SK-N-MC (cell line): ENCODE measurements at regions not wholly inside any gene's neighbourhood (a gene's known extent, or its start where the extent isn't known, plus 50 kb on each side); places are given as distances from the start of the nearest gene placed in this dataset.

ENCODE experiments used
- DNase-seq: peaks from one replicate; pipeline ENCODE4 v3.0.0-alpha.2; 2011; ENCODE audit warnings: low read depth, low spot score
- H3K27ac ChIP-seq: fragments of 200-600 bp; sonication (generic); 2 replicates; pipeline ENCODE4 v1.5.1; 2016; ENCODE audit warnings: mixed run types
- H3K36me3 ChIP-seq: fragments of 200-600 bp; sonication (generic); 2 replicates; pipeline ENCODE4 v1.6.1; 2017; ENCODE audit warnings: antibody characterized with exemption, low read length, mixed read lengths; ENCODE audit not compliant: insufficient read depth
- H3K4me3 ChIP-seq: fragments of 200-600 bp; sonication (generic); 2 replicates; pipeline ENCODE4 v1.5.1; 2016
- H3K9ac ChIP-seq: fragments of 200-600 bp; sonication (generic); 2 replicates; pipeline ENCODE4 v1.8.0; 2017; ENCODE audit warnings: mixed run types, mixed read lengths; ENCODE audit not compliant: insufficient read length
- H3K9me3 ChIP-seq: fragments of 200-600 bp; sonication (generic); 2 replicates; pipeline ENCODE4 v1.6.1; 2017; ENCODE audit warnings: low read depth, mild to moderate bottlenecking, antibody characterized with exemption, low read length, moderate library complexity, mixed read lengths
- EZH2 ChIP-seq: fragments of 200-600 bp; sonication (generic); IDR thresholded peaks from one replicate; pipeline ENCODE4 v1.6.1; 2017; ENCODE audit warnings: antibody characterized with exemption
- FOXP2 ChIP-seq: optimal IDR thresholded peaks from 2 replicates; pipeline ENCODE3; 2011; ENCODE audit warnings: mild to moderate bottlenecking, moderate library complexity; ENCODE audit not compliant: insufficient read depth; ENCODE audit errors: extremely low read length, control extremely low read depth
- POLR2AphosphoS5 ChIP-seq: IDR thresholded peaks from 2 replicates; pipeline ENCODE4 v1.6.1; 2012; ENCODE audit warnings: mild to moderate bottlenecking, low read depth, low read length, borderline replicate concordance

DNA sequence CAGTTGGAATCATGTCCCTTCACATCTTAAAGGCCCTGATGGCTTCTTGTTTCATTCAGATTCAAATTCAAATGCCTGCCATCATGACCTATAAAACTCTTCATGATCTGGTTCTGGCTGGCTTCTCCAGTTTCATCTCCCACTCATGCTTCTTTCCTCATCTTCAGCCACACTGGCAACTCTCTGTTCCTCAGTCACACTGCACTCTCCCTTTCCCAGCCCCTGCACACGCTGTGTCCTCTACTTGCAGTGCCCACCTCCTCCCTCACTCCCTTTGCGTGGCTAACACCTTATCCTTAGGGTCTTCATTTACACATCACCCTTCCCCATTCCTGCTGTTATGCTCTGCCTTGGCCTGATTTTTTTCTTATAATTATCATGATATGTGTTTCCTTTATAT, 120.6 kb upstream of the LMO4 start:
- TF ChIP-seq FOXP2 (no peak), POLR2AphosphoS5 (no peak), EZH2 (no peak)
- DNase-seq = no peak
- no peak overlapping the region for H3K9ac ChIP-seq
- no peaks in the 10 kb centered on the region for H3K36me3 ChIP-seq
- H3K4me3 ChIP-seq = no peak overlapping the region
- H3K9me3 ChIP-seq = no peaks in the 10 kb centered on the region
- no peak overlapping the region for H3K27ac ChIP-seq

DNA sequence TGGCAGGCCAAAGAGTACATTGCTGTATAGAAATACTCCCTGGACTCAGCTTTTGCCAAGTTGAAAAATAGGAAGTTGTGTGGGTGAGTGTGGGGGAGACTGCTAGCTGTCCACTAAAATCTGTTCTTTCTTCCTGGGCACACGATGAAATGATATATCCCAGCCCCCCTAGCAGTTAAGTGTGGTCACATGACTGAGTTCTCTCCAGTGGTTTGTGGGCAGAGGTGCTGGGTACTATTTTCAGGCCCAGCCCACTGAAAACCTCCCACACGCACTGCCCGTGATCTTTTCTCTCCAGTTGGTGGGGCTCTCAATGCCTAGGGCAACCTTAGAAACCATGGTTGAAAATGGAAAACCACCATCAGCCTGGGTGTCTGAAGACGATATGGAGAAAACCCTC, 119.7 kb upstream of the LMO4 start:
- DNase-seq = no peak

DNA sequence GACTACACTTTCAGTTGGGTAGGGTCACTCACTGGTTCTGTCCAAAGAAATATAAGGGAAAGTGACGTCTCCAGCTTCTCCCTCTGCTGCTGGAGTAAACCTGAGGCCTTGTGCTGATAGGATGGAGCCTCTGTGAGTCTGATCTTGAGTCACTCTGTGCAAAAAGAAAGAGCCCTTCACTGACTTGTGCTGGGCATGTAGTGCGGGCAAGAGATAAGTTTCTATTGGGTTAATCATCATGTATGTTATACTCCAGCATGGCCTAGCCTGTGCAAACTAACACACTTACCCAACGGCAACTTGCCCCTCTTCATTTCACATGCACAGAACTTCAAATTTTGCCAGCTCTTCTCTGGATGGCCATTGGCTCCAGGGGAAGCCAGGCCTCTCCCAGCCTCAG, 118.5 kb upstream of the LMO4 start:
- no peak overlapping the region for H3K27ac ChIP-seq
- H3K9me3 ChIP-seq = no peaks in the 10 kb centered on the region
- no peaks in the 10 kb centered on the region for H3K36me3 ChIP-seq
- no peak for DNase-seq
- no peak overlapping the region for H3K9ac ChIP-seq
- no peak for TF ChIP-seq FOXP2
- no peak for TF ChIP-seq POLR2AphosphoS5
- no peak for TF ChIP-seq EZH2
- H3K4me3 ChIP-seq = no peak overlapping the region

More for the DNA sequence above, 119.7 kb upstream of the LMO4 start:
- no peak overlapping the region for H3K4me3 ChIP-seq
- no peaks in the 10 kb centered on the region for H3K36me3 ChIP-seq
- no peaks in the 10 kb centered on the region for H3K9me3 ChIP-seq
- TF ChIP-seq FOXP2 (no peak), EZH2 (no peak), POLR2AphosphoS5 (no peak)
- no peak overlapping the region for H3K27ac ChIP-seq
- H3K9ac ChIP-seq = no peak overlapping the region

DNA sequence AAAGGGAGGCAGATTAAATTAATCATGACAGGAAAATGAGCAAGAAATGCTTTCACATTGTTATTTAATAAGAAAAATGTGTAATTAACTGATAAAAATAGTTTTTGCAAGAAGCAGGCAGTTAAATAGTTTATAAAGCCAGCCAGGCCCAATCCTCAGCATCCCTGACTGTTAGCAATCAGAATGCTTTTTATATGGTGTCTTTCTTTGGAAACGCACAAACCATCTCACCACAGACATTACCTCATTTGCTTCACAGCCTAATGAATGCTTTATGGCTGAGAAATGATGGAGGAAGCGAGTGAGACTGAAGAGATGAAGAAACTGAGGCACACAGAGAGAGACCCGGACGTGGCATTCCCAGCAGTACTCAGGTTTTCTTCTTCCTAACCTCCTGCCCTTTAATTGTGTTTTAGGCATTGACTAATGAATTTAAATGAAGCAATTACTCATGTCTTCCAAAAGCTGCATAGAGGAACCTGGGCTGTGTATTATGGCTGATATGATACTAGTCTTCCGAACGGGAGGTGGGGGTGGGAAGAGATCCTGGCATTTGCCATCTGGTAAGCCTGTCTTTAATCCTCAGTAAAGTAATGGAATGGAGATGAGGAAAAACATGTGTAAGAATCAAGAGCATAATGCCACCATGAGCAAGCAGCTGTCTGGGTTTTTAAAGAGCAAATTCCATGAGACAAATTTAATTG, 116.1 kb upstream of the LMO4 start:
- no peak overlapping the region for H3K4me3 ChIP-seq
- TF ChIP-seq FOXP2 (no peak), POLR2AphosphoS5 (no peak), EZH2 (no peak)
- H3K9me3 ChIP-seq = no peaks in the 10 kb centered on the region
- no peak for DNase-seq
- no peak overlapping the region for H3K9ac ChIP-seq
- no peak overlapping the region for H3K27ac ChIP-seq
- H3K36me3 ChIP-seq = no peaks in the 10 kb centered on the region

DNA sequence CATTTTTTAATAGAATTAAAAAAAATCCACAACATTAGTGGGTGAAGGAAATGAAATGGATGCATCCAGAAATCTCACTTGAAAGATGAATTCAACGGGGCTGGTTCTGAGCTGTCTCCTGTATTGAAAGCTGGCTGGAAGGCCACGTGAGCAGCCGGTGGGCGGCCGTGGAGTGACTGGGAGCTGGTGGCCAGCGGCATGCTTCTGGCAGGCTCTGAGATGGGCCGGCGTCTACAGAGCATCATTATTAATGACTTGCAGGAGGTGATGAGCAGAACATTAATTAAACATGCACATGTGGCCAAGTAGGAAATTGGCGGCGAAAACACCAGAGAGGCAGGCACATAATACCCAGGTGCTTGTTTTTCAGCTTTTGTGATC, 115.6 kb upstream of the LMO4 start:
- DNase-seq = no peak
- Histone ChIP-seq H3K4me3 (no peak overlapping the region), H3K27ac (no peak overlapping the region), H3K9me3 (no peaks in the 10 kb centered on the region), H3K9ac (no peak overlapping the region), H3K36me3 (no peaks in the 10 kb centered on the region)
- TF ChIP-seq EZH2 (no peak), FOXP2 (no peak)

DNA sequence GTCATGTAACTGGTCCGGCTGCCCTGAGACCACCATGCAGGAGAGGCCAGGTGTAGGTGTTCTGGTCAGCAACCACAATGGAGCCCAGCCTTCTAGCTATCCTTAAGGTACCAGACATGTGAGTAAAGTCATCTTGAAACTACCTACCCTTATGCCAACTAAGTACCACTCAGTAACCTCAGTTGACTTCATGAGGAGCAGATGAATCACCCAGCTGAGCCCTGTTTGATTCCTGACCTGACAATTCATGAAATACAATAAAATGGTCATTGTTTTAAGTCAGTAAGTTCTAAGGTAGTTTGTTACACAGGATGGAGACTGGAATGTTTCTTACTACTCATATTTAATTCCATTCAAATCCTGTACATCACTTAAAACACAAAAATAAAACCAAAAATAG, 113.1 kb upstream of the LMO4 start:
- TF ChIP-seq EZH2 (no peak), POLR2AphosphoS5 (no peak), FOXP2 (no peak)
- Histone ChIP-seq H3K36me3 (no peaks in the 10 kb centered on the region), H3K9ac (no peak overlapping the region), H3K9me3 (no peaks in the 10 kb centered on the region), H3K4me3 (no peak overlapping the region), H3K27ac (no peak overlapping the region)
- DNase-seq = no peak

DNA sequence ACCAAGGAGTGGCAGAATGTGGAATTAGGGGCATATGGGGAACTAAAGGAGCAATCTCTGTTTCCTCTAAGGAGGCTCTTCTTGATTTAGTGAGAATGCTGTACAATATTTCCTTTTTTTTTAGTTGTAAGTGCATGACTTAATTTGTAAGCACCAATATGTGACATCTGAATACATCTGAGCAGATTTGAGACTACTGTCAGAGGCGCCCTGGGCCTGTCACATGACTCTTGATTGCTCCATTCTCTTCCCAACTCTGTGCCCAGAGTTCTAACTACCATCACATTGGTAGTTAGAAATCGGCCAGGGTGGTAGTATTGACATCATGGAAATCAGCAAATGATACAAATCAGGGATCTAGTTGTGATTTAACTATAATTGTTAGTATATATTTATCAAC, 110.1 kb upstream of the LMO4 start:
- Histone ChIP-seq H3K9me3 (peaks cover under 1% of the 10 kb centered on the region; the same call in 1 of the 2 replicates), H3K36me3 (no peaks in the 10 kb centered on the region), H3K9ac (no peak overlapping the region), H3K4me3 (no peak overlapping the region), H3K27ac (no peak overlapping the region)
- TF ChIP-seq POLR2AphosphoS5 (no peak), FOXP2 (no peak), EZH2 (no peak)
- DNase-seq = no peak

DNA sequence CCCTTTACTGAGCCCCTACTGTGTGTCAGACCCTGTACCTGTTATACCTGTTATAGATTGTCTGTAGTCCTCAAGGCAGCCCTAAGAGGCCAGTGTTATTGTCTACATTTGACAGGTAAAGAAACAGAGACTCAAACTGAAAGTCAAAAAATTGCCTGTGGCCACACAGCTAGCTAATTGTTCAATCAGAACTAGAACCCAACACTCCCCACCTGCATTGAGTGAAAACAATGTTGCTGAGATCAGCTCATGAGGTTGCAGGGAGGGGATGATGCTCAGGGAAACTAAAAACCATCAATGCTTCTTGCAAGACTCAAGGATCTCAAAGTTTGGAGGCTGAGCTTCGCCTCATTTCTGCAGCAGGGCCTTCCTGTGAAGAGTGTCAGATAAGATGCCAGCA, 109.5 kb upstream of the LMO4 start:
- TF ChIP-seq EZH2 (no peak), POLR2AphosphoS5 (no peak), FOXP2 (no peak)
- H3K9me3 ChIP-seq = peaks cover 5% of the 10 kb centered on the region; the same call in 1 of the 2 replicates
- H3K9ac ChIP-seq = no peak overlapping the region
- H3K27ac ChIP-seq = no peak overlapping the region
- DNase-seq = no peak
- H3K4me3 ChIP-seq = no peak overlapping the region
- H3K36me3 ChIP-seq = no peaks in the 10 kb centered on the region

DNA sequence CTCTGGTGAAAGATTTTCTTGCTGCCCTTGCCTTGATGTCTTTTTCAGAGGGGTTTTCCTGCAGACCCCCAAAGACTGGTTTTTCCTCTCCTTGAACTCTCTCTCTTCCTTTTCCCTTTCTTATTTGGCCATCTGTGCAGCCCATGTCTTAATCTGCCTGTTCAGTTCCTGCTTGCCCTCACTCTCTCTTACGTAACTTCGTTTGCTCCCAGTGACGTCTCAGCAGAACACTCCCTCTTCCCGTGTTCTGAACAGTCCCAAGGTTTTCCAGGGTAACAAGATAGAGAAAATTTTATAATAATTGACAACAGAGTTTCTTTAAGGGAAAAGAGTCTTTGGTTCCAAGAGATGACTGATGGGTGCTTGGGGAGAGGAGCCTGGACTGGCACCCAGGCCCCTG, 109.1 kb upstream of the LMO4 start:
- TF ChIP-seq FOXP2 (no peak), EZH2 (no peak), POLR2AphosphoS5 (no peak)
- Histone ChIP-seq H3K4me3 (no peak overlapping the region), H3K36me3 (no peaks in the 10 kb centered on the region), H3K9me3 (peaks cover 5% of the 10 kb centered on the region; the same call in 1 of the 2 replicates), H3K27ac (no peak overlapping the region), H3K9ac (no peak overlapping the region)
- no peak for DNase-seq
